ENCODE measurements at regions not wholly inside any gene's neighbourhood (a gene's known extent, or its start where the extent isn't known, plus 50 kb on each side); places are given as distances from the start of the nearest gene placed in this dataset.
"Not testable (repeated sequence)": the region's sequence is repeated elsewhere in the genome, so short reads cannot be mapped to it uniquely, and the experiment has no call there.

DNA sequence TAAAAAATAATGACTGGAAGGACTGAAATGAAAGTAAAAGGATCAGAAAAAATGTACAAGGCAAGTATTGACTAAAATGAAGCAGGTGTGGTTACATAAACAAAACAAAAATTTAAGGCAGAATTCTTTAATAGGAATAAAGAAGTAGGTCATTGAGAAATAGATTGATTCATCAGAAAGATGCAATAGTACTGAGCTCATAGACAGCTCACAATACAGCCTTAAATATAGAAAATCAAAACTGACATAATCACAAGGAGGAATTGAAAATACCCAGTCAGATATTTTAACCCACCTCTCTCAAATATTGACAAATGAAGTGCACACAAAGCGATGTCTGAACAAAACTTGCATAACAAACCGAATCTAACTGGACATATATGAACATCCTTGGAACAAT, 366.8 kb upstream of the DPYD start:
- no peak for DNase-seq (ENCODE audit: low spot score)

DNA sequence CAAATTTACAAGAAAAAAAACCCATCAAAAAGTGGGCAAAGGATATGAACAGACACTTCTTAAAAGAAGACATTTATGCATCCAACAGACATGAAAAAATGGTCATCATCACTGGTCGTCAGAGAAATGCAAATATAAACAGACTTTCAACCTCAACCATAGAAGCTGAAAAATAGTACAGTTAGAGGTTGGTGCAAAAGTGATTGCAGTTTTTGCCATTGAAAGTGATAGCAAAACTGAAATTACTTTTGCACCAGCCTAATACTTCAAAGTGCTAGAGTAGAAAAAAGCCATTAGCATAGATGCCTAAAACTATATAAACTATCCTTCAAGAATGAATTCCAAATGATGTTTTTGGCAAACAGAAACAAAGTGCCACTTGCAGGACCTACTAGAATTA, 365.8 kb upstream of the DPYD start:
- no peak for DNase-seq (ENCODE audit: low spot score)

GRCh38 chr1:98285286-98285685, 364.5 kb upstream of the DPYD start:
- DNase-seq (ENCODE audit: low spot score): not testable (repeated sequence)

- DNase-seq (ENCODE audit: low spot score): no peak
Observed at GRCh38 chr1:98280049-98280448, 359.2 kb upstream of the DPYD start.

- no peak for DNase-seq (ENCODE audit: low spot score)
Observed at GRCh38 chr1:98278055-98278454, 357.2 kb upstream of the DPYD start.

GRCh38 chr1:98277118-98277517, 356.3 kb upstream of the DPYD start:
- no peak for DNase-seq (ENCODE audit: low spot score)

DNA sequence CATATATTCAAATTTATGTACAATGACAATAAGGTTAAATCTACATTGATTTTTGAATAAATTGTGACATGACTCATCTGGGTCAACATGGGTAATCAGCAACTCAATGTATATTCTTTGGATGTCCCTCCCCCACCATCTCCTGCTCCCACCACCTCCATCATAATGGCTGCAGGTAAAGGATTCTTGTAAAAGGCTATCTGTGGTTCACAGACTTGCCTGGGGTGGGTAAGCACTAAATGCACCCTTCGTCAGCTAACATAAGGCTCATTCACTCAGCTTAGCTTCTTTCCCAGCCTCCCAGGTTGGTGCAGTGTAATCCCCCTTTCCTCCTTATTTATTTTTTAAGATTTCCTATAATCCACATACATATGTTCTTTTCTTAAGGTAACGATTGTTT, 355.7 kb upstream of the DPYD start:
- no peak for DNase-seq (ENCODE audit: low spot score)

GRCh38 chr1:98268316-98268715, 347.5 kb upstream of the DPYD start:
- DNase-seq (ENCODE audit: low spot score): no peak

- no peak for DNase-seq (ENCODE audit: low spot score)
Observed at GRCh38 chr1:98267423-98267822, 346.6 kb upstream of the DPYD start.

DNA sequence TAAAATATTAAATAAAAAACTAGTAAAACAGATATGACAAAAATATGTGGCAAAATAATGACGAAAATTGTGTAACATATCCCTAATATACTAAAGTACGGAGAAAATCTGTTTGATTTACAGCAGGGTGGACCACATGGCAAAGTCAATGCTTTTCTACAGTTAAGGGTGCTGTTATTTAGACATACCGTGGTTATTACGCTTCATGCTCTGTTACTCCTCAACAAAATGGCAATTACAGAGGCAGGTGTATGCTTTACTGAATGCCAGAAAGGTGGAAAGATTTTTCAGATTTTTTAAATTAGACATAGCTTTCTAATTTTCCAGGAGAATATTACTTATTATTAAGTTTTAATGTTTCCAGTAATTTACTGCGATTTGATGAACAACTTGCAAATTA, 343.9 kb upstream of the DPYD start:
- no peak for DNase-seq (ENCODE audit: low spot score)

DNA sequence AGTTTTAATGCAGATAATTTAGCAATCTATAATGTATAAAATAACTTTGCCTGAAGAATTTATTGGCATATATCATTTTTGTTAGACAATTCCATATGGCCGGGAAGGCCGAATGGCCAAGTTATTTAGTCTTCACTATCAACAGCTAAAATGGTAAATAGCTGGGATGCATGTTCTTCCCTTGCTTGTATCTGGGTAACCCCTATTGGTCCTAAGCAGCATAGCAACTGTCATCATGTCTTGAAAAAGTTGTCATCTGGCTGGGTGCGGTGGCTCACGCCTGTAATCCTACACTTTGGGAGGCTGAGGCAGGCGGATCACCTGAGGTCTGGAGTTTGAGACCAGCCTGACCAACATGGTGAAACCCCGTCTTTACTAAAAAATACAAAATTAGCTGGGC, 340.0 kb upstream of the DPYD start:
- no peak for DNase-seq (ENCODE audit: low spot score)

GRCh38 chr1:98260412-98260811, 339.6 kb upstream of the DPYD start:
- no peak for DNase-seq (ENCODE audit: low spot score)

DNA sequence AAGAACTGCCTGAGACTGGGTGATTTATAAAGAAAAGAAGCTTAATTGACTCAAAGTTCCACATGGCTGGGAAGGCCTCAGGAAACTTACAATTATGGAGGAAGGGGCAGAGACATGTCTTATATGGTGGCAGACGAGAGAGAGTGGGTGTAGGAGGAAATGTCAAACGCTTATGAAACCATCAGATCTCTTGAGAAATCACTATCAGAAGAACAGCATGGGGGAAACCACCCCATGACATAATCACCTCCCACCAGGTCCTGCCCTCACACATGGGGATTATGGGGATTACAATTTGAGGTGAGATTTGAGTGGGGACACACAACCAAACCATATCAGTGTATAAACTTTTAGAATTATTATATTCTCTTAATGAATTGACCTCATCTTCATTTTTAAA, 335.9 kb upstream of the DPYD start:
- DNase-seq (ENCODE audit: low spot score): no peak

DNA sequence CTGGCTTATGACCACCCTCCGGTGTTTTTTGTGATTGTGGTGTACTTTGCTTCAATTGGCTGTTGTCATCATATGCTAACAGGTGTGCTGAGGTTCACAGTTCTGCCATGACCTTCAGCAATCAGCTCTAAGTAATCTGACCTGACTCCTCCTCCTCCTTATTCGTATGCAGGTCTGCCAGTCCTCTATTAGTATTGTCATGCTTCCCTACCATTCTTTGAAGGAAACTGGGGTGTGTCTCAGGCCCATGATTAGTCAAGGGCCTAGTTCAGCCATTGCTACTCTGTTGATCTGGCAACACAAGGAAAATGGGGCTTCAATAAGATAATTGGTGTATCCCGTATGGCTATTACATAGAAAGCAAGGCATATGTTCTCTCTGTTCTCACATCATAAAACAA, 332.3 kb upstream of the DPYD start:
- DNase-seq (ENCODE audit: low spot score): no peak

- no peak for DNase-seq (ENCODE audit: low spot score)
Observed at GRCh38 chr1:98251497-98251896, 330.7 kb upstream of the DPYD start.

DNA sequence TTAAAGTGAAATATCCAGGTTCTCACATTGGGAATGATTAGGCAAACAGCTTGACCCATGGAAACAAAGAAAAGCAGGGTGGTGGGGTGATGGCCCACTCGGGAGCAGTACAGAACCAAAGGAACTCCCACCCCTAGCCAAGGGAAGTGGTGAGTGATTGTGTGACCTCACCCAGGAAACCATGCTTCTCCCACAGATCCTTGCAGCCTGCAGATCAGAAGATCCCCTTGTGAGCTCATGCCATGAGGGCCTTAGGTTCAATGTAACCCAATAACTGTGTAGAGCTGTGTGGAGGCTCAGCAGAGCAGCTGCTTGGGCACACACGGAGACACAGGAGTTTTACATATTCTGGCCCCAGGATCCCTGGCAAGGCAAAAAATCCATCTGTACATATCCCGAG, 311.8 kb upstream of the DPYD start:
- DNase-seq (ENCODE audit: low spot score): no peak

- no peak for DNase-seq (ENCODE audit: low spot score)
Observed at GRCh38 chr1:98222706-98223105, 301.9 kb upstream of the DPYD start.

- no peak for DNase-seq (ENCODE audit: low spot score)
Observed at GRCh38 chr1:98221923-98222322, 301.1 kb upstream of the DPYD start.

- no peak for DNase-seq (ENCODE audit: low spot score)
Observed at GRCh38 chr1:98217601-98218000, 296.8 kb upstream of the DPYD start.

- DNase-seq (ENCODE audit: low spot score): no peak
Observed at GRCh38 chr1:98216304-98216703, 295.5 kb upstream of the DPYD start.

DNA sequence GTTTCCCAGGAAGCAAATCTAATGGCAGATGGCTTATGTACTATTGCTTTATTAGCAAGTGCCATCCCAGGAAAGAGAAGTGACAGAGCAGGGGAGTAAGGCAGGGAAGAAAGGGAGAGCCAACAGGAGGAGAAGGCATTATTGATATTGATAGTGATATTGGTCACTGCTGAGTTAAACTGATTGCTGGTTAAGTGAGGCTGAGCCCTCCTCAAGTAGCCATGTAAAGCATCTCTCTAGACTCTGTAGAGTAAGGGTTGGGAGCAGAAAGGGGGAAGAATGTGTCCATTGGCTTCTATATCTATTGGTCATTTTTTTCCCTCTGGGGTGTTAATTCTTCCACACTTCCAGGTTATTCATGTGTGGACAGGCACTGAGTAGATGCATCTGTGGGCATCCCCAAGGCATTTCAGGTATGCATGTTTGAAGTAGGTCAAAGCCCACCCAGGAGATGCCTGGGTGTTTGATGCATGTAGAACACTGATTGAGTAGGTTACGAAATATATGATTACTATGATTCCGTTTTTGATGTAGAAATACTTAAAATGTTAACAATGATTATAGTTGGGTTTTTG, 290.5 kb upstream of the DPYD start:
- DNase-seq (ENCODE audit: low spot score): no peak

- no peak for DNase-seq (ENCODE audit: low spot score)
Observed at GRCh38 chr1:98210563-98210962, 289.7 kb upstream of the DPYD start.

DNA sequence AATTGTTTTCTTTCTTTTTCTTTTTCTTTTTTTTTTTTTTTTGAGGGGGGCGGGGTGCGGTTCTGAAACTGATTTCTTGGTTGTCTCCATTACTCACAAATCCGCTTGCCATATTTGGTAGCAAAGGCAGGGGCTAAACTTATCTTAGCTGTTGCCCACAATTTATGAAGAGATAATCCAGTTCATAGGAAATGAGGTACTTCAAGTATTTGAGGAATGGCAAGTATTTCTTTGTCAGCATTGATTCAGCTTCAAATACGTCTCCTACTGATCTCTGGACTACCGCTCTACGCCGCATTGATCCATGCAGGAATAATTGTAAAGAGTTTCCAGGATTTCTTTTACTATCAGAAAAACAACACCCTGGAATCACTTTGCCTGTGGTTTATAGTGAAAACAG, 289.2 kb upstream of the DPYD start:
- DNase-seq (ENCODE audit: low spot score): peak; percentile 67

DNA sequence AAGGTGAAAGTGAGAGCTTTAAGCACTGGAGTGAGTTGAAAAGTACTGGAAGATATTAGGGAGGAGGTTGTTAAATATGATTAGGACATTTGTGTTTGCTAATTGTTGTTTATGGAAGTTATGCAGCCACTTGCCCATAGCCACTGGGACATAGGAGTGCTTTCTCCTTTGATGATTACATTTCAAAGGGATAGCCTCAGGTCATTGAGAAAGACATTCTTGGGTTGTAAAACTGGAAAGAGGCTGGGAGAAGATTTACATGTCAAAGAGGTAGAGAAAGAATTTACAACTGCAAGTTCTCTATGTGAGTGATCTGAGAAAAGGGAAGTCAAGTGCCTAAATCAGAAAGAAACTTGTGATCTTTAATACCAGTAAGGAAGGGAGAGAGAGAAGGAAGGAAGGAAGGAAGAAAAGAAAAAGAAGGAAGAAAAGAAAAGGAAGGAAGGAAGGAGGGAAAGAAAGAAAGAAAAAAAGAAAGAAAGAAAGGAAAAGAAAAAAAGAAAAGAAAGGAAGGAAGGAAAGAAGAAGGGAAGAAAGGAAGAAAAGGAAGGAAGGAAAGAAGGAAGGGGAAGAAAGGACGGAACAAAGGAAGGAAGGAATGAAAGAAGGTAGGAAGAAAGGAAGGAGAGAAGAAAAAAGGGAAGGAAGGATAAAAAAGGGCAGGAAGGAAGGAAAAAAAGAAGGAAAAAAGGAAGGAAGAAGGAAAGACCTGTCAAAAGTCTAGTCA, 284.6 kb upstream of the DPYD start:
- no peak for DNase-seq (ENCODE audit: low spot score)

Data from AG08395 (cell line).